ENCODE measurements at regions not wholly inside any gene's neighbourhood (a gene's known extent, or its start where the extent isn't known, plus 50 kb on each side); places are given as distances from the start of the nearest gene placed in this dataset.

DNA sequence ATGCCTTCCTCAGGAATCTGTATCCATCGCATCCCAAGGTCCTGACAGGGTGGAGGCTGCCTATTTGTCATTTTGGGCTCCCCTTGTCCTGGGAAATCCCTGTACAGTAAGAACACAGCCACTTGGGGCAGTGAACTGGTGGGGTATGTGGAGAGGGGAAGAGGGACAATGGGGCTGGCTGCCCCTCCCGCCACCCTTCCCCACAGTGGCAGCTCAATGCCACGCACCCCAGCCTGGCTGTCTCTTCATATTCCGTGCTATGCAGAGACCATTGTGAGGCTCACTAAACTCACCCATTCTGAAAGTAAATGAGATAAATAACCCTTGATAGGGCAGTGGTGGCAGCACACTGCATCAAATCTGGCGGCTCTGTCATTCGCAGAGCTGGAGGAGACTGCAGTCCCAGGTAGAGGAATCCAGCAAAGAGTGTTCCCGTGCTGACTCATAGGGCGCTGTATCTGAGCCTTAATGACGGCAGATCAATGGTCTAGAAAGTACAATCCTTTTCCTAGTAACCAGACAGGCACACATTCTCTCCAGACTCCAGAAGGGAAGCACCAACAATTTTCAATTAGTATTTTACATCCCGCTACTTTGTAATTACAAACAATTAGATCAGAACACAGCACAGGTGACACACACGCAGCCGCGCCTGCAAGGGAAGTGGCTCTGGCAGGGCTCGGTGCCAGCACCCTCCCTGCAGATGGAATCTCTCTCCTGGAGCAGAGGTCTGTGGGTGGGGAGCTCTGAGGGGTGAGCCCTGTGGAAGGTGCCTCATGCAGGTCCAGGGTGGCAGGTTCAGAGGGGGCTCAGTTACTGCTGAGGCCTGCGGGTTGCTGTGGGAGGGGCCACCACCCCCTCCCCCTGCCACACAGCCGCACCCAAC, 167.9 kb upstream of the B3GAT1 start:
- TF ChIP-seq, protein P1, sequence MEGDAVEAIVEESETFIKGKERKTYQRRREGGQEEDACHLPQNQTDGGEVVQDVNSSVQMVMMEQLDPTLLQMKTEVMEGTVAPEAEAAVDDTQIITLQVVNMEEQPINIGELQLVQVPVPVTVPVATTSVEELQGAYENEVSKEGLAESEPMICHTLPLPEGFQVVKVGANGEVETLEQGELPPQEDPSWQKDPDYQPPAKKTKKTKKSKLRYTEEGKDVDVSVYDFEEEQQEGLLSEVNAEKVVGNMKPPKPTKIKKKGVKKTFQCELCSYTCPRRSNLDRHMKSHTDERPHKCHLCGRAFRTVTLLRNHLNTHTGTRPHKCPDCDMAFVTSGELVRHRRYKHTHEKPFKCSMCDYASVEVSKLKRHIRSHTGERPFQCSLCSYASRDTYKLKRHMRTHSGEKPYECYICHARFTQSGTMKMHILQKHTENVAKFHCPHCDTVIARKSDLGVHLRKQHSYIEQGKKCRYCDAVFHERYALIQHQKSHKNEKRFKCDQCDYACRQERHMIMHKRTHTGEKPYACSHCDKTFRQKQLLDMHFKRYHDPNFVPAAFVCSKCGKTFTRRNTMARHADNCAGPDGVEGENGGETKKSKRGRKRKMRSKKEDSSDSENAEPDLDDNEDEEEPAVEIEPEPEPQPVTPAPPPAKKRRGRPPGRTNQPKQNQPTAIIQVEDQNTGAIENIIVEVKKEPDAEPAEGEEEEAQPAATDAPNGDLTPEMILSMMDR (IDR thresholded peaks at IDR 0.05), result no peak
- no peak for TF ChIP-seq POLR2A (IDR thresholded peaks at IDR 0.05)

All from heart left ventricle (tissue), 13 donors.